Middle frontal gyrus (tissue), 1 donor: ENCODE measurements at regions not wholly inside any gene's neighbourhood (a gene's known extent, or its start where the extent isn't known, plus 50 kb on each side); places are given as distances from the start of the nearest gene placed in this dataset.
"Not testable (repeated sequence)": the region's sequence is repeated elsewhere in the genome, so short reads cannot be mapped to it uniquely, and the experiment has no call there.

Source experiments
- DNase-seq: peaks from one replicate; pipeline ENCODE4 v3.0.0-alpha.2; 2015; ENCODE audit warnings: low spot score; ENCODE audit errors: extremely low spot score

GRCh38 chr10:107561136-107561650 is 396.7 kb upstream of the SORCS1 start:
- no peak for DNase-seq

- no peak for DNase-seq
Observed at GRCh38 chr10:107557916-107558315, 393.4 kb upstream of the SORCS1 start.

GRCh38 chr10:107554333-107554732 is 389.8 kb upstream of the SORCS1 start:
- DNase-seq = no peak

- DNase-seq = no peak
Observed at GRCh38 chr10:107553470-107553869, 389.0 kb upstream of the SORCS1 start.

GRCh38 chr10:107552963-107553362 is 388.5 kb upstream of the SORCS1 start:
- DNase-seq = no peak

GRCh38 chr10:107548301-107548700 is 383.8 kb upstream of the SORCS1 start:
- peak; percentile 44 for DNase-seq

GRCh38 chr10:107546986-107547385 is 382.5 kb upstream of the SORCS1 start:
- no peak for DNase-seq

GRCh38 chr10:107546284-107546683 is 381.8 kb upstream of the SORCS1 start:
- no peak for DNase-seq

- DNase-seq = no peak
Observed at GRCh38 chr10:107545717-107546116, 381.2 kb upstream of the SORCS1 start.

GRCh38 chr10:107544706-107545520 is 380.4 kb upstream of the SORCS1 start:
- no peak for DNase-seq

- no peak for DNase-seq
Observed at GRCh38 chr10:107542607-107543006, 378.1 kb upstream of the SORCS1 start.

- no peak for DNase-seq
Observed at GRCh38 chr10:107542016-107542415, 377.5 kb upstream of the SORCS1 start.

- no peak for DNase-seq
Observed at GRCh38 chr10:107540981-107541380, 376.5 kb upstream of the SORCS1 start.

GRCh38 chr10:107529350-107529749 is 364.8 kb upstream of the SORCS1 start:
- no peak for DNase-seq

- DNase-seq = no peak
Observed at GRCh38 chr10:107520348-107520747, 355.8 kb upstream of the SORCS1 start.

GRCh38 chr10:107517811-107518210 is 353.3 kb upstream of the SORCS1 start:
- DNase-seq = no peak

GRCh38 chr10:107516349-107516748 is 351.8 kb upstream of the SORCS1 start:
- DNase-seq = no peak

GRCh38 chr10:107504011-107504410 is 339.5 kb upstream of the SORCS1 start:
- not testable (repeated sequence) for DNase-seq

GRCh38 chr10:107502229-107502985 is 337.9 kb upstream of the SORCS1 start:
- no peak for DNase-seq

- no peak for DNase-seq
Observed at GRCh38 chr10:107498983-107499382, 334.5 kb upstream of the SORCS1 start.

GRCh38 chr10:107497024-107497423 is 332.5 kb upstream of the SORCS1 start:
- no peak for DNase-seq

- DNase-seq = no peak
Observed at GRCh38 chr10:107496594-107496993, 332.1 kb upstream of the SORCS1 start.
